ENCODE measurements at regions not wholly inside any gene's neighbourhood (a gene's known extent, or its start where the extent isn't known, plus 50 kb on each side); places are given as distances from the start of the nearest gene placed in this dataset.

DNA sequence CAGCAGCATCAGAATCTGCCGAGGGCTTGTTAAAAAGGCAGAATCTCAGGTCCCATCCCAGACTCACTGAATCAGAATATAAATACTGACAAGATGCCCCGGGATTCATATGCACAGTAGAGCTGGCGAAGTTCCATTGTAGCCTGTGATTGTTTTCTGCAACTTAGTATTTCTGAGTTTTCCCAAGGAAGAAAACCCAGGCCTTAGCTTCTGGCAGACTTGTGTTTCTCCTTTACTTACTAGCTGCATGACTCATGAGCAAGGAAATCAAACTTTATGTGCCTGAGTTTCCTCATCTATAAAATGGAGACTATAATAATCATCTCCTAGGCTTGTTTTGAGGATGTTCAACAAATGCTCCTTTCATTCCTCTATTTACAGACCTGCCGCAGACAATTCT lies 278.5 kb upstream of the PLEKHG7 start:
- no peaks in the 10 kb centered on the region for H3K36me3 Mint-ChIP-seq (ENCODE audit: insufficient read depth, unreplicated experiment)
- TF ChIP-seq, protein P1, sequence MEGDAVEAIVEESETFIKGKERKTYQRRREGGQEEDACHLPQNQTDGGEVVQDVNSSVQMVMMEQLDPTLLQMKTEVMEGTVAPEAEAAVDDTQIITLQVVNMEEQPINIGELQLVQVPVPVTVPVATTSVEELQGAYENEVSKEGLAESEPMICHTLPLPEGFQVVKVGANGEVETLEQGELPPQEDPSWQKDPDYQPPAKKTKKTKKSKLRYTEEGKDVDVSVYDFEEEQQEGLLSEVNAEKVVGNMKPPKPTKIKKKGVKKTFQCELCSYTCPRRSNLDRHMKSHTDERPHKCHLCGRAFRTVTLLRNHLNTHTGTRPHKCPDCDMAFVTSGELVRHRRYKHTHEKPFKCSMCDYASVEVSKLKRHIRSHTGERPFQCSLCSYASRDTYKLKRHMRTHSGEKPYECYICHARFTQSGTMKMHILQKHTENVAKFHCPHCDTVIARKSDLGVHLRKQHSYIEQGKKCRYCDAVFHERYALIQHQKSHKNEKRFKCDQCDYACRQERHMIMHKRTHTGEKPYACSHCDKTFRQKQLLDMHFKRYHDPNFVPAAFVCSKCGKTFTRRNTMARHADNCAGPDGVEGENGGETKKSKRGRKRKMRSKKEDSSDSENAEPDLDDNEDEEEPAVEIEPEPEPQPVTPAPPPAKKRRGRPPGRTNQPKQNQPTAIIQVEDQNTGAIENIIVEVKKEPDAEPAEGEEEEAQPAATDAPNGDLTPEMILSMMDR (IDR thresholded peaks at IDR 0.05; ENCODE audit: unreplicated experiment): no peak
- peaks cover 7% of the 10 kb centered on the region for H3K9me3 Mint-ChIP-seq (ENCODE audit: unreplicated experiment)
- H3K4me1 Mint-ChIP-seq (ENCODE audit: insufficient read depth, unreplicated experiment): peaks cover 8% of the 10 kb centered on the region
- BruUV-seq (replicated peaks): no TSS peak
- peak overlapping the region; percentile 90 for H3K27ac Mint-ChIP-seq (ENCODE audit: low read depth, unreplicated experiment)
- intact Hi-C loops (cut with micrococcal nuclease): no loop called here
- no peak overlapping the region for H3K4me3 Mint-ChIP-seq (ENCODE audit: unreplicated experiment)
- ChIA-PET POLR2A (interaction anchor here (0.5 to 1.6 kb wide), 3 partner anchors 11 to 586 kb away, joined by 3 to 4 read pairs (median 3); partner anchors contain the start of gene BTG1), CTCF (interaction anchor here (0.7 kb wide), 1 partner anchor 572 kb away, joined by 5 read pairs; no protein-coding TSS in a partner anchor)
- DNase-seq (ENCODE audit: unreplicated experiment): peak; percentile 47
- no peaks in the 10 kb centered on the region for H3K27me3 Mint-ChIP-seq (ENCODE audit: insufficient read depth, unreplicated experiment)

GRCh38 chr12:92421701-92422100 lies 276.1 kb upstream of the BTG1 start:
- peak; percentile 49 for DNase-seq (ENCODE audit: unreplicated experiment)

DNA sequence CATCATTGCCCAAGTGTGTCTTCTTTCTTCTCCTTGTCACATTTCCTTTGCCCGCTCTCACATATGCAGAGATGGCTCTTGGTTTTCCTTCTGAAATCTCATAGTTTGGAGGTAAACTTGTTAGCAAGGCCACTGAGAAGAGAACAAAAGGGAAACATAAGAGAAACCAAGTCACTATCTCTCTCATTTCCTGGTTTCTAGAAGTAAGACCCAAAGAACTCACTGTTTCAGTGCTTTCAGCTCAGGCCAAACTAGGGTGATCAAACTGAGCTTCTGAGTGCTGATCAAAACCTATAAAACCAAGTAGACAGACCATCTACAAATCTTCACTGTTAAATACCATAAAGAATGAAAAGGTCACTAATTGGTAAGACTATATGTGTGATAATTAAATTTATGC lies 275.4 kb upstream of the BTG1 start:
- no peak overlapping the region for H3K4me3 Mint-ChIP-seq (ENCODE audit: unreplicated experiment)
- CTCF ChIA-PET: no interaction called here
- no peak overlapping the region for H3K27ac Mint-ChIP-seq (ENCODE audit: low read depth, unreplicated experiment)
- H3K36me3 Mint-ChIP-seq (ENCODE audit: insufficient read depth, unreplicated experiment): no peaks in the 10 kb centered on the region
- intact Hi-C loops (cut with micrococcal nuclease): no loop called here
- POLR2A ChIA-PET: no interaction called here
- H3K4me1 Mint-ChIP-seq (ENCODE audit: insufficient read depth, unreplicated experiment): peaks cover 8% of the 10 kb centered on the region
- TF ChIP-seq, protein P1 (IDR thresholded peaks at IDR 0.05; ENCODE audit: unreplicated experiment): no peak
- H3K9me3 Mint-ChIP-seq (ENCODE audit: unreplicated experiment): peaks cover 7% of the 10 kb centered on the region
- DNase-seq (ENCODE audit: unreplicated experiment): no peak
- BruUV-seq (replicated peaks): no TSS peak
- H3K27me3 Mint-ChIP-seq (ENCODE audit: insufficient read depth, unreplicated experiment): no peaks in the 10 kb centered on the region

More at GRCh38 chr12:92421701-92422100, 276.1 kb upstream of the BTG1 start:
- Mint-ChIP-seq H3K4me3 (ENCODE audit: unreplicated experiment) (no peak overlapping the region), H3K9me3 (ENCODE audit: unreplicated experiment) (peaks cover 7% of the 10 kb centered on the region), H3K36me3 (ENCODE audit: insufficient read depth, unreplicated experiment) (no peaks in the 10 kb centered on the region), H3K27ac (ENCODE audit: low read depth, unreplicated experiment) (no peak overlapping the region), H3K4me1 (ENCODE audit: insufficient read depth, unreplicated experiment) (peaks cover 8% of the 10 kb centered on the region), H3K27me3 (ENCODE audit: insufficient read depth, unreplicated experiment) (no peaks in the 10 kb centered on the region)
- ChIA-PET CTCF (no interaction called here), POLR2A (no interaction called here)
- BruUV-seq (replicated peaks): no TSS peak
- TF ChIP-seq, protein P1 (IDR thresholded peaks at IDR 0.05; ENCODE audit: unreplicated experiment): no peak
- intact Hi-C loops (cut with micrococcal nuclease): no loop called here

GRCh38 chr12:92419201-92419600 lies 273.6 kb upstream of the BTG1 start:
- H3K36me3 Mint-ChIP-seq (ENCODE audit: insufficient read depth, unreplicated experiment): no peaks in the 10 kb centered on the region
- H3K4me3 Mint-ChIP-seq (ENCODE audit: unreplicated experiment): no peak overlapping the region
- H3K4me1 Mint-ChIP-seq (ENCODE audit: insufficient read depth, unreplicated experiment): peaks cover 9% of the 10 kb centered on the region
- no peak for DNase-seq (ENCODE audit: unreplicated experiment)
- no peak overlapping the region for H3K27ac Mint-ChIP-seq (ENCODE audit: low read depth, unreplicated experiment)
- ChIA-PET POLR2A (interaction anchor here (0.6 to 0.7 kb wide), 2 partner anchors 640 to 1241 kb away, joined by 3 to 4 read pairs; no protein-coding TSS in a partner anchor), CTCF (interaction anchor here (0.8 kb wide), 1 partner anchor 51 kb away, joined by 3 read pairs; no protein-coding TSS in a partner anchor)
- no peaks in the 10 kb centered on the region for H3K27me3 Mint-ChIP-seq (ENCODE audit: insufficient read depth, unreplicated experiment)
- TF ChIP-seq, protein P1 (IDR thresholded peaks at IDR 0.05; ENCODE audit: unreplicated experiment): no peak
- H3K9me3 Mint-ChIP-seq (ENCODE audit: unreplicated experiment): peaks cover 7% of the 10 kb centered on the region
- intact Hi-C loops (cut with micrococcal nuclease): no loop called here
- BruUV-seq (replicated peaks): no TSS peak

Measured in MCF 10A (cell line).